Kidney (tissue), 13 donors: ENCODE measurements at regions not wholly inside any gene's neighbourhood (a gene's known extent, or its start where the extent isn't known, plus 50 kb on each side); places are given as distances from the start of the nearest gene placed in this dataset.

ENCODE experiments used
- DNase-seq, 5 donors: peaks; one replicate each; pipeline ENCODE4 v3.0.0-alpha.2; 2013 to 2020
- FAIRE-seq: peaks from 2 replicates; lab custom pipeline; 2012; peaks lifted over from hg19 to GRCh38; lab: Jason Lieb, UNC
- H3K27ac ChIP-seq, 2 donors: one replicate each; pipeline ENCODE4 v1.7.0; 2013; ENCODE audit warnings: low read depth in 2 of 2, low read length in 2 of 2, inconsistent platforms in 1 of 2
- H3K27me3 ChIP-seq: one replicate; pipeline ENCODE4 v1.7.1; 2013; ENCODE audit warnings: low read length, inconsistent platforms; ENCODE audit not compliant: control insufficient read depth, insufficient read depth
- H3K36me3 ChIP-seq, 3 donors: one replicate each; pipeline versions ENCODE4 v1.7.0 to v1.7.1; 2013; ENCODE audit warnings: low read length in 3 of 3, control low read depth in 1 of 3, inconsistent platforms in 1 of 3; ENCODE audit not compliant: insufficient read depth in 3 of 3, control insufficient read depth in 2 of 3
- H3K4me1 ChIP-seq, 3 donors: one replicate each; pipeline versions ENCODE4 v1.7.0 to v1.7.1; 2013; ENCODE audit warnings: low read length in 3 of 3, inconsistent platforms in 1 of 3, low read depth in 1 of 3; ENCODE audit not compliant: control insufficient read depth in 2 of 3, insufficient read depth in 2 of 3
- H3K4me3 ChIP-seq, 3 donors: one replicate each; pipeline versions ENCODE4 v1.7.0 to v1.8.1; 2013; ENCODE audit warnings: low read length in 3 of 3, control low read depth in 1 of 3, inconsistent platforms in 1 of 3
- H3K9ac ChIP-seq, 3 donors: one replicate each; pipeline versions ENCODE4 v1.7.0 to v1.7.1; 2013; ENCODE audit warnings: low read length in 3 of 3, control low read depth in 1 of 3, inconsistent platforms in 1 of 3
- H3K9me3 ChIP-seq, 3 donors: one replicate each; pipeline versions ENCODE4 v1.7.0 to v1.7.1; 2013; ENCODE audit warnings: low read length in 3 of 3, control low read depth in 1 of 3, inconsistent platforms in 1 of 3; ENCODE audit not compliant: control insufficient read depth in 2 of 3, insufficient read depth in 1 of 3
- CTCF ChIP-seq: IDR thresholded peaks from 3 replicates; pipeline ENCODE4 v1.5.1; 2012; ENCODE audit warnings: mild to moderate bottlenecking, moderate library complexity, borderline replicate concordance; ENCODE audit not compliant: insufficient read depth; ENCODE audit errors: extremely low read depth
- intact Hi-C: fragments of 100-400 bp; cut with DNase I; formaldehyde crosslinking; loops from one replicate; pipeline ENCODE4 v1.11.1; 2022
- donor health status: control.
- donor health status: control.
- donor health status: control.
- donor health status: control.
- donor health status: control.
- donor health status: DM: yes; HTN: yes; CAD: no.
- donor health status: Normal renal cell carcinoma (clear cell type).

GRCh38 chr12:23349564-23349963 is 599.9 kb downstream of the SOX5 start:
- H3K9ac ChIP-seq, result no peak overlapping the region
- H3K9me3 ChIP-seq, result no peaks in the 10 kb centered on the region
- H3K4me1 ChIP-seq, result no peaks in the 10 kb centered on the region
- TF ChIP-seq CTCF, result no peak
- H3K27ac ChIP-seq, result no peak overlapping the region
- no peaks in the 10 kb centered on the region for H3K36me3 ChIP-seq
- intact Hi-C loops, result no loop called here
- H3K27me3 ChIP-seq, result no peaks in the 10 kb centered on the region
- FAIRE-seq, result no peak
- no peak overlapping the region for H3K4me3 ChIP-seq
- DNase-seq, result no peak

DNA sequence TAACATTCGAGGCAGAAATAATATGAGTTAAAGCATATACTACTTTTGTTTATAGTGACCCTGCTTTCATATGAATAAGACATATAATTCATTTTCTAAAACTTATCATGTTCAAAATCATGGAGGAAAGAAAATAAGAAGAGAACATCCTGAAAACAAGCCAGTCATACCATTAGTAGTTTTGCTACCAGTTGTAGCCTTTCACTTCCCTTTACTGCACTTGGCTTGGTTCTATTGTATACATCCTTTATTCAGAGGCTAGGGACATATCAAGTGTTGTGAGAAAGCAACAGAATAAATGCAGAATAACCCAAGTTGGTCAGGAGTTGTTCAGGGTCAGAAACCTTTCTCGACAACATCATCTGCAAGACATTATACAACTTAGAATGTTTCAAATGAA is 598.7 kb downstream of the SOX5 start:
- H3K9me3 ChIP-seq, result no peaks in the 10 kb centered on the region
- intact Hi-C loops, result no loop called here
- no peaks in the 10 kb centered on the region for H3K4me1 ChIP-seq
- FAIRE-seq (no peak), DNase-seq (no peak)
- no peak for TF ChIP-seq CTCF
- H3K36me3 ChIP-seq, result no peaks in the 10 kb centered on the region
- H3K27ac ChIP-seq, result no peak overlapping the region
- H3K27me3 ChIP-seq, result no peaks in the 10 kb centered on the region
- H3K9ac ChIP-seq, result no peak overlapping the region
- H3K4me3 ChIP-seq, result no peak overlapping the region

GRCh38 chr12:23352670-23353069 is 596.8 kb downstream of the SOX5 start:
- H3K36me3 ChIP-seq, result no peaks in the 10 kb centered on the region
- no peak for DNase-seq
- no peak for TF ChIP-seq CTCF
- no peak overlapping the region for H3K27ac ChIP-seq
- H3K9me3 ChIP-seq, result no peaks in the 10 kb centered on the region
- no peaks in the 10 kb centered on the region for H3K27me3 ChIP-seq
- H3K4me3 ChIP-seq, result no peak overlapping the region
- H3K4me1 ChIP-seq, result no peaks in the 10 kb centered on the region
- intact Hi-C loops, result no loop called here
- H3K9ac ChIP-seq, result no peak overlapping the region
- FAIRE-seq, result no peak

DNA sequence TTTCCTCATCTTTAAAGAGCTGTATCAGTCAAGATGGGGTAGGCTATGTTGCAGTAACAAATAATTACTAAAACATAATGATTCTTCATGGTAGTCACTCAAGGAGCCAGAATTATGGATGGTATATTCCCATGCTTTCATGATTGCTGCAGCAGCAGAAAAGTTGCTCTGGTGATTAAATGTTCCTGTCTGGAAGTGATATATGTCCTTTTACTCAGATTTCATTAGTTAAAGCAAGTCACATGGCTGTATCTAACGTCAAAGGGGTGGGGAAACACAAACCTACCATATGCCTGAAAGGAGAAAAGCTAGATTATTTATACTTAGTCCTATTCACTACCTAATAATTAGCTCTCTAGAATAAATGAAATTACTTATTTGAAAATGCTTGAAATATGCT is 594.7 kb downstream of the SOX5 start:
- no peaks in the 10 kb centered on the region for H3K9me3 ChIP-seq
- intact Hi-C loops, result no loop called here
- no peaks in the 10 kb centered on the region for H3K27me3 ChIP-seq
- no peaks in the 10 kb centered on the region for H3K36me3 ChIP-seq
- no peak overlapping the region for H3K27ac ChIP-seq
- H3K4me1 ChIP-seq, result no peaks in the 10 kb centered on the region
- FAIRE-seq, result no peak
- DNase-seq, result no peak
- TF ChIP-seq CTCF, result no peak
- H3K9ac ChIP-seq, result no peak overlapping the region
- H3K4me3 ChIP-seq, result no peak overlapping the region
